HepG2 (cell line): ENCODE measurements at regions not wholly inside any gene's neighbourhood (a gene's known extent, or its start where the extent isn't known, plus 50 kb on each side); places are given as distances from the start of the nearest gene placed in this dataset.
A peak's percentile ranks its signal among the peaks of the same experiment; 100 is the strongest.

Experiments used
- CAMTA2 ChIP-seq: sonication (generic); formaldehyde crosslinking; IDR thresholded peaks from 2 replicates; pipeline ENCODE4 v1.4.0; 2020; ENCODE audit warnings: mild to moderate bottlenecking, missing genetic modification reagents, borderline replicate concordance
- ELF3 ChIP-seq: IDR thresholded peaks from 2 replicates; pipeline ENCODE4 v1.6.1; 2016; ENCODE audit warnings: missing genetic modification reagents, missing compliant biosample characterization
- GATAD2A ChIP-seq: IDR thresholded peaks from 2 replicates; pipeline ENCODE4 v1.6.1; 2016
- MBD4 ChIP-seq: IDR thresholded peaks from 2 replicates; pipeline ENCODE4 v1.6.1; 2012; ENCODE audit warnings: low read length, inconsistent platforms, borderline replicate concordance
- MYC ChIP-seq: sonication (generic); formaldehyde crosslinking; IDR thresholded peaks from 2 replicates; pipeline ENCODE4 v1.9.0; 2021; ENCODE audit warnings: missing genetic modification reagents, borderline replicate concordance
- NCOA1 ChIP-seq: sonication (generic); formaldehyde crosslinking; IDR thresholded peaks from 2 replicates; pipeline ENCODE4 v1.9.0; 2021; ENCODE audit warnings: missing genetic modification reagents
- NFAT5 ChIP-seq: sonication (generic); formaldehyde crosslinking; IDR thresholded peaks from 2 replicates; pipeline ENCODE4 v1.4.0; 2020; ENCODE audit warnings: missing genetic modification reagents
- RNF2 ChIP-seq: fragments of 450-650 bp; conservative IDR thresholded peaks from 2 replicates; pipeline ENCODE4 v1.6.1; 2016; ENCODE audit warnings: low read depth
- SP5 ChIP-seq: IDR thresholded peaks from 2 replicates; pipeline ENCODE4 v1.6.1; 2016; ENCODE audit warnings: low read depth, borderline replicate concordance
- STAT5B ChIP-seq: sonication (generic); formaldehyde crosslinking; IDR thresholded peaks from 2 replicates; pipeline ENCODE4 v1.4.0; 2020; ENCODE audit warnings: missing genetic modification reagents
- ZBTB34 ChIP-seq: sonication (generic); formaldehyde crosslinking; IDR thresholded peaks from 2 replicates; pipeline ENCODE4 v1.8.0; 2022; ENCODE audit warnings: mild to moderate bottlenecking, missing genetic modification reagents
- ZBTB4 ChIP-seq: sonication (generic); formaldehyde crosslinking; IDR thresholded peaks from 2 replicates; pipeline ENCODE4 v1.4.0; 2020; ENCODE audit warnings: missing genetic modification reagents, mild to moderate bottlenecking, borderline replicate concordance
- ZNF205 ChIP-seq: IDR thresholded peaks from 2 replicates; pipeline ENCODE4 v1.6.1; 2018; ENCODE audit warnings: missing biosample characterization, missing genetic modification reagents
- ZNF264 ChIP-seq: sonication (generic); formaldehyde crosslinking; IDR thresholded peaks from 2 replicates; pipeline ENCODE4 v1.4.0; 2020; ENCODE audit warnings: missing genetic modification reagents
- ZNF501 ChIP-seq: sonication (generic); formaldehyde crosslinking; IDR thresholded peaks from 2 replicates; pipeline ENCODE4 v1.5.1; 2020; ENCODE audit warnings: mild to moderate bottlenecking, moderate library complexity, missing genetic modification reagents
- ZNF687 ChIP-seq: sonication (generic); formaldehyde crosslinking; IDR thresholded peaks from 2 replicates; pipeline ENCODE4 v1.5.1; 2020; ENCODE audit warnings: mild to moderate bottlenecking, missing genetic modification reagents, moderate library complexity

GRCh38 chr10:78964952-78965633 is 103.7 kb upstream of the ZMIZ1 start (continued):
- peak; percentile 87; the same call in 1 of the 2 replicates for TF ChIP-seq ZNF501 (CRISPR knock-in tag)
- peak; percentile 89 for TF ChIP-seq MYC (CRISPR knock-in tag)
- TF ChIP-seq ZBTB34 (CRISPR knock-in tag) = peak; percentile 85; the same call in 1 of the 2 replicates
- peak; percentile 98 for TF ChIP-seq GATAD2A (CRISPR knock-in tag)
- no peak for TF ChIP-seq STAT5B (CRISPR knock-in tag)
- peak; percentile 29; the same call in 1 of the 2 replicates for TF ChIP-seq ZNF264
- peak; percentile 81 for TF ChIP-seq ELF3
- peak; percentile 94 for TF ChIP-seq SP5
- TF ChIP-seq ZBTB4 (CRISPR knock-in tag) = peak; percentile 5; the same call in 1 of the 2 replicates
- TF ChIP-seq CAMTA2 (CRISPR knock-in tag) = no peak
- peak; percentile 72 for TF ChIP-seq ZNF205 (CRISPR knock-in tag)
- TF ChIP-seq RNF2 = no peak
- peak; percentile 98 for TF ChIP-seq ZNF687
- peak; percentile 77; the same call in 1 of the 2 replicates for TF ChIP-seq NCOA1 (CRISPR knock-in tag)
- no peak for TF ChIP-seq NFAT5
- no peak for TF ChIP-seq MBD4
